Psoas muscle (tissue), 7 donors: ENCODE measurements at regions not wholly inside any gene's neighbourhood (a gene's known extent, or its start where the extent isn't known, plus 50 kb on each side); places are given as distances from the start of the nearest gene placed in this dataset.

Source experiments
- ATAC-seq, 4 donors: fragments of 200-7000 bp; cut with Tn5 transposase; one replicate each; pipeline ENCODE4 v1.9.1; 2020; ENCODE audit warnings: moderate library complexity in 3 of 4, mild to moderate bottlenecking in 2 of 4
- DNase-seq, 2 donors: peaks; one replicate each; pipeline ENCODE4 v3.0.0-alpha.2; 2020
- H3K27ac ChIP-seq: fragments of 200-600 bp; one replicate; pipeline ENCODE4 v1.8.0; 2022
- H3K27me3 ChIP-seq, 3 donors: fragments of 200-600 bp in 1 of 3; one replicate each; pipeline versions ENCODE4 v1.6.1 to v1.8.0; 2013 to 2022; ENCODE audit warnings: low read length in 2 of 3, mild to moderate bottlenecking in 2 of 3, moderate library complexity in 1 of 3; ENCODE audit not compliant: insufficient read depth in 3 of 3
- H3K36me3 ChIP-seq, 2 donors: fragments of 200-600 bp in 1 of 2; one replicate each; pipeline versions ENCODE4 v1.6.1 to v1.8.0; 2013 to 2022; ENCODE audit warnings: low read depth in 1 of 2, mild to moderate bottlenecking in 1 of 2, moderate library complexity in 1 of 2; ENCODE audit not compliant: insufficient read depth in 1 of 2
- H3K4me1 ChIP-seq: fragments of 200-600 bp; one replicate; pipeline ENCODE4 v1.8.0; 2022
- H3K4me3 ChIP-seq: fragments of 200-600 bp; one replicate; pipeline ENCODE4 v1.8.0; 2022; ENCODE audit warnings: mild to moderate bottlenecking
- H3K9me3 ChIP-seq: fragments of 200-600 bp; one replicate; pipeline ENCODE4 v1.8.0; 2022
- whole genome bisulfite sequencing, 3 donors: extraction: QIAGEN DNeasy Blood & Tissue Kit; methylation state at CpG; one replicate each; pipeline versions ENCODE4 v1.1.6 to v1.1.7; 2013; 5-methylcytosine and 5-hydroxymethylcytosine counted together
- intact Hi-C, 2 donors: fragments of 100-400 bp; cut with DNase I; formaldehyde crosslinking; loops; one replicate each; pipeline versions ENCODE4 v1.11.0 to v1.14.2; 2022
- TF ChIP-seq, protein P1 (sequence below): fragments of 200-600 bp; IDR thresholded peaks from one replicate; pipeline ENCODE4 v1.8.0; 2022; ENCODE audit warnings: antibody characterized with exemption
- donor health status: healthy with polysubstance abuse.
- donor health status: DM: no; HTN: no; CAD: no; lungs with moderate emphysema.
- donor health status: Bipolar disorder and iron deficiency.
- donor health status: healthy.
- donor health status: DM: yes; HTN: yes; CAD: no.
- donor health status: DM: no; HTN: no; CAD: no.
- donor health status: DM: yes; HTN: yes; CAD: no.

DNA sequence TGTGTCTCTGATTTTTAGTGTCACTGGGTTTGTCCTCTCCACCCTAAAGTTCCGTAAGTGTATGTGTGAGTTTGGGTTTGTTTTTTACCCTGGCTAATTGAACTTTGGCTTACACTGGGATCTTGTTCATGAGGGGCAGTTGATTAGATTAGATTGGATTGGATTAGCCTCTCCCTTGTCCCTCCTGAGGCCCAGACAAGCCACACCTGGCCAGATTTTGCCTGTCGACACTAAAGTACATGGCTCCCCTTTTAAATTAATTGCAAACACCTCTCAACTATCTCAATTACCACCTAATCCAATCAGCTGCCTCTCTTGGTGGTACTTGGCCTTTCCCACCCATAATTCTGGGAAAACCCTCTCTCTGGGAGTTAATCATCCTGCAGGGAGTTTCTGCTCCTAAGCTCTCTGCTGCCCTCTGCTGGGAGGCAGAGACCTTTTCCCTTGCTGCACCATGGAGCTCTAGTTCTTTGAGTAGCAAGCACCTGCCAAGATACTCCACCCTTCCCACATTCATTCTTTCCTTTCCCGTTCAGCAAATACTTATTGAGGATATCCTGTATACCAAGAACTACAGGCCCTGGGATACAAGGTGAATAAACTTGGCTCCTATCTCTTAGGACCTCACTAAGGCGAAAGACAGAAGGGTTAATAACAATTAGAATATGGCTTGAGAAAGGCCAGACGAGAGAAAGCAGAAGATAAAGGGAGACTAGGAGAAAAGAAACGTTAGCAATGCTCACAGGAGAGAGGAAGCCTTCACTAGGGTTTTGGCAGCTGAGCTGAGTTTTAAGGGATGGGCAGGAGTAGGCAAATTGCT is 60.0 kb upstream of the MPHOSPH6 start:
- ATAC-seq (peak in 2 of 4 donors; percentile 67), DNase-seq (peak; percentile 57 to 72)
- no peaks in the 10 kb centered on the region for H3K36me3 ChIP-seq
- H3K4me1 ChIP-seq: no peaks in the 10 kb centered on the region
- 41 to 46% (median 41%) methylated on average over 6 of the region's 6 CpGs for WGBS, 3 donors
- intact Hi-C loops: loop anchor here (2.0 to 5.0 kb wide), 3 partner anchors 198 to 339 kb away; no protein-coding TSS in a partner anchor
- H3K27me3 ChIP-seq: peaks cover 0 to 6% (median 4%) of the 10 kb centered on the region in 3 donors
- H3K4me3 ChIP-seq: no peak overlapping the region
- H3K27ac ChIP-seq: no peak overlapping the region
- TF ChIP-seq, protein P1, sequence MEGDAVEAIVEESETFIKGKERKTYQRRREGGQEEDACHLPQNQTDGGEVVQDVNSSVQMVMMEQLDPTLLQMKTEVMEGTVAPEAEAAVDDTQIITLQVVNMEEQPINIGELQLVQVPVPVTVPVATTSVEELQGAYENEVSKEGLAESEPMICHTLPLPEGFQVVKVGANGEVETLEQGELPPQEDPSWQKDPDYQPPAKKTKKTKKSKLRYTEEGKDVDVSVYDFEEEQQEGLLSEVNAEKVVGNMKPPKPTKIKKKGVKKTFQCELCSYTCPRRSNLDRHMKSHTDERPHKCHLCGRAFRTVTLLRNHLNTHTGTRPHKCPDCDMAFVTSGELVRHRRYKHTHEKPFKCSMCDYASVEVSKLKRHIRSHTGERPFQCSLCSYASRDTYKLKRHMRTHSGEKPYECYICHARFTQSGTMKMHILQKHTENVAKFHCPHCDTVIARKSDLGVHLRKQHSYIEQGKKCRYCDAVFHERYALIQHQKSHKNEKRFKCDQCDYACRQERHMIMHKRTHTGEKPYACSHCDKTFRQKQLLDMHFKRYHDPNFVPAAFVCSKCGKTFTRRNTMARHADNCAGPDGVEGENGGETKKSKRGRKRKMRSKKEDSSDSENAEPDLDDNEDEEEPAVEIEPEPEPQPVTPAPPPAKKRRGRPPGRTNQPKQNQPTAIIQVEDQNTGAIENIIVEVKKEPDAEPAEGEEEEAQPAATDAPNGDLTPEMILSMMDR: peak; percentile 91
- no peaks in the 10 kb centered on the region for H3K9me3 ChIP-seq

DNA sequence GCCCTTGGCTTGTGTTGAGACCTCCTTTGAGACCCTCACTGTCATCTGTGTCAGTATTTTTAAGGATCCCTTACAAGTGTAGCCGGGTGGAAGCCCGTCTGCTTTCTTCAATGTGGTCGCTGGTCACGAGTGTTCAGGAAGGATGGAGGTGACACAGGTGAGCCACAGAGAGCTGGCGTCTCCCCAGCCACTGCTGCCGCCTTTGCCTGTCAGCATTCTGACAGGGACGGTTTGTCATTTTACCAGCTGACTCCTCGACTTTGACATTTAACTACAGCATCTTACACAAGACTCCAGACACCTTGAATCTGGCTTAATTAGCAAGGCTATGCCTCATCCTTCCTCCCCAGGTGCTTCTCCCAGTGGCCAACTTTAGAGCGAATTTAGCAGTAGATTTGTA is 56.3 kb upstream of the MPHOSPH6 start:
- Histone ChIP-seq H3K27ac (no peak overlapping the region), H3K27me3 (peaks cover 2 to 6% (median 3%) of the 10 kb centered on the region in 3 donors), H3K36me3 (no peaks in the 10 kb centered on the region), H3K4me1 (no peaks in the 10 kb centered on the region), H3K9me3 (no peaks in the 10 kb centered on the region), H3K4me3 (no peak overlapping the region)
- DNase-seq: no peak
- intact Hi-C loops: loop anchor here in 1 of 2 donors (5.0 kb wide), 1 partner anchor 194 kb away; no protein-coding TSS in a partner anchor
- WGBS, 3 donors: 61 to 72% (median 64%) methylated on average over 9 of the region's 9 CpGs
- no peak for ATAC-seq
- TF ChIP-seq, protein P1: no peak

DNA sequence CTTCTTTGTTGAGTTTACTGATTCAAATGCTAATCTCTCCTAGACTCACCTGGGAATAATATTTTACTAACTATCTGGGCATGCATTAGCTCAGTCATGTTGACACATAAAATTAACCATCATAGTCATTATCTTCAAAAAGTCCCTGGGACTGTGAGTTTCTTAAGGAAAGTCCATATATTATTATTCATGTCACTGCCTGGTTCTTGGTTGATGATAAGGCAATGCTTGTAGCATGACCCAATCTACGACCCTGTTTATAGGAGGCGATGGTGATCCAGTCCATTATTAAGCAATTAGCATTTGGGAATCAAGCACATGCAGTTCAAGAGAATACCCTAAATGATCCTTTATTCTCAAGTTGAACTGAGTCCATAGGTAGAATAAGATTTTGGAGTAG is 54.8 kb upstream of the MPHOSPH6 start:
- TF ChIP-seq, protein P1: no peak
- 92 to 97% (median 95%) methylated on average over 2 of the region's 2 CpGs for WGBS, 3 donors
- no peak for ATAC-seq

GRCh38 chr16:82220541-82220940 is 50.5 kb upstream of the MPHOSPH6 start:
- intact Hi-C loops: no loop called here
- no peaks in the 10 kb centered on the region for H3K9me3 ChIP-seq
- DNase-seq: no peak
- H3K4me1 ChIP-seq: no peaks in the 10 kb centered on the region
- no peak for ATAC-seq
- no peak overlapping the region for H3K4me3 ChIP-seq
- TF ChIP-seq, protein P1: no peak
- H3K36me3 ChIP-seq: no peaks in the 10 kb centered on the region
- H3K27ac ChIP-seq: no peak overlapping the region
- WGBS, 3 donors: 89 to 95% (median 93%) methylated on average over 4 of the region's 4 CpGs
- H3K27me3 ChIP-seq: peaks cover 0 to 4% (median 2%) of the 10 kb centered on the region in 3 donors

More for the DNA sequence above, 54.8 kb upstream of the MPHOSPH6 start:
- Histone ChIP-seq H3K27me3 (peaks cover 2 to 8% (median 3%) of the 10 kb centered on the region in 3 donors), H3K4me3 (no peak overlapping the region), H3K27ac (no peak overlapping the region), H3K9me3 (no peaks in the 10 kb centered on the region), H3K36me3 (no peaks in the 10 kb centered on the region), H3K4me1 (no peaks in the 10 kb centered on the region)
- DNase-seq: no peak
- intact Hi-C loops: loop anchor here in 1 of 2 donors (5.0 kb wide), 1 partner anchor 193 kb away; no protein-coding TSS in a partner anchor
